22Rv1 (cell line): ENCODE measurements at regions not wholly inside any gene's neighbourhood (a gene's known extent, or its start where the extent isn't known, plus 50 kb on each side); places are given as distances from the start of the nearest gene placed in this dataset.

Experiments used
- CTCF ChIP-seq: fragments of 450-650 bp; IDR thresholded peaks from 2 replicates; pipeline ENCODE4 v1.5.1; 2017; ENCODE audit warnings: mild to moderate bottlenecking
- ZFX ChIP-seq: fragments of 450-650 bp; IDR thresholded peaks from 2 replicates; pipeline ENCODE4 v1.6.1; 2017; ENCODE audit warnings: antibody characterized with exemption, borderline replicate concordance

GRCh38 chr4:22072726-22073125, 124.2 kb upstream of the KCNIP4 start:
- TF ChIP-seq CTCF (no peak), ZFX (no peak)
